Prostate gland (tissue), 2 donors: ENCODE measurements at regions not wholly inside any gene's neighbourhood (a gene's known extent, or its start where the extent isn't known, plus 50 kb on each side); places are given as distances from the start of the nearest gene placed in this dataset.

ENCODE experiments used
- DNase-seq: peaks from one replicate; pipeline ENCODE4 v3.0.0-alpha.2; 2019; ENCODE audit warnings: low spot score
- H3K27ac ChIP-seq, 2 donors: fragments of 200-600 bp; sonication (generic); 2 replicates each; pipeline ENCODE4 v1.5.1; 2017 to 2019
- H3K27me3 ChIP-seq: fragments of 200-600 bp; sonication (generic); replicated peaks from 2 replicates; pipeline ENCODE4 v1.5.1; 2019; ENCODE audit not compliant: insufficient read depth
- H3K36me3 ChIP-seq, 2 donors: fragments of 200-600 bp; sonication (generic); 1 replicate in 1 of 2; 2 replicates in 1 of 2; pipeline versions ENCODE4 v1.5.1 to v1.8.1; 2017 to 2019
- H3K4me1 ChIP-seq: fragments of 200-600 bp; sonication (generic); replicated peaks from 2 replicates; pipeline ENCODE4 v1.5.1; 2019
- H3K4me3 ChIP-seq, 2 donors: fragments of 200-600 bp; sonication (generic); 2 replicates each; pipeline ENCODE4 v1.5.1; 2017 to 2019
- H3K9me3 ChIP-seq: fragments of 200-600 bp; sonication (generic); 2 replicates; pipeline ENCODE4 v1.5.1; 2017
- CTCF ChIP-seq, 4 experiments: fragments of 200-600 bp in 2 of 4; fragments of 450-650 bp in 2 of 4; sonication (generic) in 2 of 4; IDR thresholded peaks; 1 replicate in 3 of 4; 2 replicates in 1 of 4; pipeline ENCODE4 v1.5.1; 2016 to 2019; ENCODE audit warnings: antibody characterized with exemption in 4 of 4, mild to moderate bottlenecking in 2 of 4, moderate library complexity in 2 of 4
- POLR2A ChIP-seq: fragments of 450-650 bp; IDR thresholded peaks from one replicate; pipeline ENCODE4 v1.6.1; 2016; ENCODE audit warnings: antibody characterized with exemption, mild to moderate bottlenecking
- POLR2AphosphoS5 ChIP-seq: sonication (generic); formaldehyde crosslinking; IDR thresholded peaks from one replicate; pipeline ENCODE4 v1.6.1; 2017; ENCODE audit warnings: antibody characterized with exemption
- WGBS: methylation state at CpG from one replicate; pipeline ENCODE4 v1.1.5; 2018; 5-methylcytosine and 5-hydroxymethylcytosine counted together
- intact Hi-C: fragments of 100-400 bp; cut with DNase I; formaldehyde crosslinking; loops from one replicate; pipeline ENCODE4 v1.14.2; 2022

- H3K27ac ChIP-seq = no peak overlapping the region
- WGBS = 21% methylated on average over 1 of the region's 1 CpG
- TF ChIP-seq CTCF (IDR thresholded peaks at IDR 0.05) = no peak
- TF ChIP-seq POLR2A = no peak
- TF ChIP-seq POLR2AphosphoS5 = no peak
- H3K9me3 ChIP-seq = no peaks in the 10 kb centered on the region
- H3K4me1 ChIP-seq = no peaks in the 10 kb centered on the region
- H3K36me3 ChIP-seq = no peaks in the 10 kb centered on the region
- DNase-seq = no peak
- H3K4me3 ChIP-seq = no peak overlapping the region
- intact Hi-C loops = no loop called here
- no peaks in the 10 kb centered on the region for H3K27me3 ChIP-seq
Observed at GRCh38 chr13:76331943-76332712, 554.1 kb downstream of the KCTD12 start.

GRCh38 chr13:76330761-76331160 lies 555.4 kb downstream of the KCTD12 start:
- Histone ChIP-seq H3K27me3 (no peaks in the 10 kb centered on the region), H3K4me3 (no peak overlapping the region), H3K36me3 (no peaks in the 10 kb centered on the region), H3K4me1 (no peaks in the 10 kb centered on the region), H3K9me3 (no peaks in the 10 kb centered on the region), H3K27ac (no peak overlapping the region)
- intact Hi-C loops = no loop called here
- DNase-seq = no peak
- WGBS = 76% methylated on average over 2 of the region's 2 CpGs
- no peak for TF ChIP-seq POLR2AphosphoS5
- no peak for TF ChIP-seq POLR2A
- no peak for TF ChIP-seq CTCF (IDR thresholded peaks at IDR 0.05)

- intact Hi-C loops = no loop called here
- Histone ChIP-seq H3K27me3 (no peaks in the 10 kb centered on the region), H3K9me3 (no peaks in the 10 kb centered on the region), H3K4me3 (no peak overlapping the region), H3K4me1 (no peaks in the 10 kb centered on the region), H3K27ac (no peak overlapping the region), H3K36me3 (no peaks in the 10 kb centered on the region)
- TF ChIP-seq POLR2AphosphoS5 = no peak
- TF ChIP-seq POLR2A = no peak
- TF ChIP-seq CTCF (IDR thresholded peaks at IDR 0.05) = no peak
- WGBS = 57% methylated on average over 2 of the region's 2 CpGs
- DNase-seq = no peak
Observed at GRCh38 chr13:76329866-76330580, 556.2 kb downstream of the KCTD12 start.

- Histone ChIP-seq H3K27me3 (no peaks in the 10 kb centered on the region), H3K4me3 (no peak overlapping the region), H3K4me1 (no peaks in the 10 kb centered on the region), H3K9me3 (no peaks in the 10 kb centered on the region), H3K36me3 (no peaks in the 10 kb centered on the region), H3K27ac (no peak overlapping the region)
- TF ChIP-seq POLR2A (no peak), POLR2AphosphoS5 (no peak), CTCF (IDR thresholded peaks at IDR 0.05) (no peak)
- 81% methylated on average over 3 of the region's 3 CpGs for WGBS
- intact Hi-C loops = no loop called here
- no peak for DNase-seq
Observed at GRCh38 chr13:76329004-76329403, 557.2 kb downstream of the KCTD12 start.
